IMR-90 (cell line): ENCODE measurements at regions not wholly inside any gene's neighbourhood (a gene's known extent, or its start where the extent isn't known, plus 50 kb on each side); places are given as distances from the start of the nearest gene placed in this dataset.
A peak's percentile ranks its signal among the peaks of the same experiment; 100 is the strongest.

Experiments used
- ATAC-seq: fragments of 200-7000 bp; cut with Tn5 transposase; 2 replicates; pipeline ENCODE4 v1.9.1; 2020; ENCODE audit warnings: low read depth, mild to moderate bottlenecking, moderate library complexity
- BruUV-seq: library from RNA; stranded (reverse); fragments of 400-500 nt; replicated peaks from 2 replicates; lab custom pipeline; 2021; lab: Mats Ljungman, UMichigan
- CTCF ChIA-PET: fragments of 300-600 bp; formaldehyde crosslinking; extraction: SDS; loops from one replicate; lab custom pipeline; 2021; ENCODE audit warnings: antibody characterized with exemption; lab: Yijun Ruan, JAX
- POLR2A ChIA-PET: fragments of 300-600 bp; sonication (Branson Sonifier 250); formaldehyde crosslinking; loops from one replicate; lab custom pipeline; 2022; ENCODE audit warnings: antibody characterized with exemption; ENCODE audit not compliant: unreplicated experiment; lab: Charles Lee
- DNase-seq: peaks from one replicate; pipeline ENCODE4 v3.0.0; 2013
- H2AFZ ChIP-seq: replicated peaks from 2 replicates; pipeline ENCODE3; 2013; ENCODE audit warnings: low read length, mild to moderate bottlenecking; ENCODE audit not compliant: poor library complexity
- H2AK5ac ChIP-seq: 2 replicates; pipeline ENCODE4 v1.6.1; 2013; ENCODE audit warnings: low read depth, low read length, inconsistent platforms
- H2AK9ac ChIP-seq: replicated peaks from 2 replicates; pipeline ENCODE3; 2013; ENCODE audit warnings: mild to moderate bottlenecking, low read depth, low read length, moderate library complexity; ENCODE audit not compliant: poor library complexity
- H2BK120ac ChIP-seq: 2 replicates; pipeline ENCODE4 v1.6.1; 2013; ENCODE audit warnings: low read depth, low read length, inconsistent platforms
- H2BK15ac ChIP-seq: 3 replicates; pipeline ENCODE4 v1.6.1; 2013; ENCODE audit warnings: low read depth, low read length, inconsistent platforms
- H2BK20ac ChIP-seq: 2 replicates; pipeline ENCODE4 v1.6.1; 2013; ENCODE audit warnings: low read depth, mild to moderate bottlenecking, inconsistent platforms, low read length, moderate library complexity
- H2BK5ac ChIP-seq: 2 replicates; pipeline ENCODE4 v1.6.1; 2013; ENCODE audit warnings: mild to moderate bottlenecking, low read depth, low read length, inconsistent platforms; ENCODE audit not compliant: poor library complexity, severe bottlenecking
- H3K14ac ChIP-seq: replicated peaks from 2 replicates; pipeline ENCODE4 v1.6.1; 2013; ENCODE audit warnings: low read depth, low read length, inconsistent platforms
- H3K18ac ChIP-seq: 2 replicates; pipeline ENCODE4 v1.6.1; 2013; ENCODE audit warnings: low read depth, low read length, control low read depth
- H3K23ac ChIP-seq: 2 replicates; pipeline ENCODE4 v1.6.1; 2013; ENCODE audit warnings: low read depth, low read length, inconsistent platforms
- H3K27ac ChIP-seq: 2 replicates; pipeline ENCODE4 v1.5.1; 2013; ENCODE audit warnings: mild to moderate bottlenecking, control low read depth, low read length; ENCODE audit not compliant: insufficient read depth
- H3K27me3 ChIP-seq: 2 replicates; pipeline ENCODE4 v1.6.1; 2013; ENCODE audit warnings: low read length; ENCODE audit not compliant: control insufficient read depth, insufficient read depth
- H3K36me3 ChIP-seq: 2 replicates; pipeline ENCODE4 v1.6.1; 2013; ENCODE audit warnings: low read length, mixed read lengths; ENCODE audit not compliant: control insufficient read depth, insufficient read depth
- H3K4ac ChIP-seq: 2 replicates; pipeline ENCODE4 v1.6.1; 2013; ENCODE audit warnings: low read depth, low read length, inconsistent platforms
- H3K4me1 ChIP-seq: 2 replicates; pipeline ENCODE4 v1.6.1; 2013; ENCODE audit warnings: low read length, mixed read lengths; ENCODE audit not compliant: control insufficient read depth, insufficient read depth
- H3K4me2 ChIP-seq: 2 replicates; pipeline ENCODE4 v1.6.1; 2013; ENCODE audit warnings: low read depth, mild to moderate bottlenecking, control low read depth, low read length, moderate library complexity
- H3K4me3 ChIP-seq: 2 replicates; pipeline ENCODE4 v1.5.1; 2013; ENCODE audit warnings: low read depth, mild to moderate bottlenecking, control low read depth, low read length, moderate library complexity; ENCODE audit not compliant: insufficient read depth
- H3K56ac ChIP-seq: 2 replicates; pipeline ENCODE4 v1.6.1; 2013; ENCODE audit warnings: low read length, inconsistent platforms; ENCODE audit not compliant: insufficient read depth; ENCODE audit errors: extremely low read depth
- H3K79me1 ChIP-seq, 2 experiments: 2 replicates each; pipeline ENCODE4 v1.6.1; 2013; ENCODE audit warnings: low read length in 2 of 2, inconsistent platforms in 1 of 2, low read depth in 1 of 2
- H3K9ac ChIP-seq: 2 replicates; pipeline ENCODE4 v1.6.1; 2013; ENCODE audit warnings: low read depth, low read length, control low read depth
- H3K9me1 ChIP-seq: 2 replicates; pipeline ENCODE4 v1.6.1; 2013; ENCODE audit warnings: low read length, inconsistent platforms; ENCODE audit not compliant: insufficient read depth
- H3K9me3 ChIP-seq: 2 replicates; pipeline ENCODE4 v1.6.1; 2013; ENCODE audit warnings: low read length; ENCODE audit not compliant: control insufficient read depth, insufficient read depth
- H4K20me1 ChIP-seq: 2 replicates; pipeline ENCODE4 v1.6.1; 2013; ENCODE audit warnings: low read length, inconsistent platforms; ENCODE audit not compliant: insufficient read depth
- H4K5ac ChIP-seq: 2 replicates; pipeline ENCODE4 v1.6.1; 2013; ENCODE audit warnings: mild to moderate bottlenecking, low read depth, low read length, control low read depth
- H4K8ac ChIP-seq, 2 experiments: 2 replicates each; pipeline ENCODE4 v1.6.1; 2013; ENCODE audit warnings: low read depth in 2 of 2, low read length in 2 of 2, control low read depth in 1 of 2, inconsistent platforms in 1 of 2
- H4K91ac ChIP-seq: 2 replicates; pipeline ENCODE4 v1.6.1; 2013; ENCODE audit warnings: low read depth, low read length, inconsistent platforms; ENCODE audit not compliant: insufficient read depth
- BHLHE40 ChIP-seq: fragments of 150-350 bp; IDR thresholded peaks from 2 replicates; pipeline ENCODE4 v1.6.1; 2016; ENCODE audit warnings: mild to moderate bottlenecking, low read depth, low read length
- CHD1 ChIP-seq: IDR thresholded peaks from 2 replicates; pipeline ENCODE4 v1.6.1; 2012; ENCODE audit warnings: low read depth, low read length, improper control_type of control experiment
- ELK1 ChIP-seq: fragments of 150-350 bp; IDR thresholded peaks from 2 replicates; pipeline ENCODE4 v1.6.1; 2016; ENCODE audit warnings: low read depth, mild to moderate bottlenecking, low read length, moderate library complexity, borderline replicate concordance
- FOS ChIP-seq: fragments of 150-350 bp; IDR thresholded peaks from 2 replicates; pipeline ENCODE4 v1.6.1; 2016; ENCODE audit warnings: low read depth, low read length
- MAFK ChIP-seq: IDR thresholded peaks from 2 replicates; pipeline ENCODE4 v1.6.1; 2012; ENCODE audit warnings: low read depth, low read length, improper control_type of control experiment
- RAD21 ChIP-seq: IDR thresholded peaks from 2 replicates; pipeline ENCODE4 v1.6.1; 2012; ENCODE audit warnings: low read length, improper control_type of control experiment
- WGBS, 2 experiments: methylation state at CpG; one replicate each; pipeline versions ENCODE4 v1.1.5 to v1.1.7; 2013; ENCODE audit warnings: missing lambda C conversion rate in 2 of 2; ENCODE audit not compliant: insufficient read length in 1 of 2; ENCODE audit errors: extremely low coverage in 2 of 2; 5-methylcytosine and 5-hydroxymethylcytosine counted together
- dilution Hi-C: fragments of 300-500 bp; cut with HindIII; formaldehyde crosslinking; loops from one replicate; pipeline ENCODE4 v1.14.3; 2018; ENCODE audit warnings: low sequenced_read_pairs; ENCODE audit not compliant: unreplicated experiment
- in situ Hi-C: fragments of 300-500 bp; cut with MboI; formaldehyde crosslinking; loops from 3 replicates; pipeline ENCODE4 v1.14.3; 2019; ENCODE audit warnings: low sequenced_read_pairs, inconsistent platforms, mixed read lengths
- intact Hi-C: fragments of 100-400 bp; cut with micrococcal nuclease; formaldehyde crosslinking; loops from 2 replicates; pipeline ENCODE4 v1.10.0; 2022
- TF ChIP-seq, protein P1 (sequence below): conservative IDR thresholded peaks from 2 replicates; pipeline ENCODE4 v1.5.1; 2012; ENCODE audit warnings: mild to moderate bottlenecking, low read depth, low read length, improper control_type of control experiment

DNA sequence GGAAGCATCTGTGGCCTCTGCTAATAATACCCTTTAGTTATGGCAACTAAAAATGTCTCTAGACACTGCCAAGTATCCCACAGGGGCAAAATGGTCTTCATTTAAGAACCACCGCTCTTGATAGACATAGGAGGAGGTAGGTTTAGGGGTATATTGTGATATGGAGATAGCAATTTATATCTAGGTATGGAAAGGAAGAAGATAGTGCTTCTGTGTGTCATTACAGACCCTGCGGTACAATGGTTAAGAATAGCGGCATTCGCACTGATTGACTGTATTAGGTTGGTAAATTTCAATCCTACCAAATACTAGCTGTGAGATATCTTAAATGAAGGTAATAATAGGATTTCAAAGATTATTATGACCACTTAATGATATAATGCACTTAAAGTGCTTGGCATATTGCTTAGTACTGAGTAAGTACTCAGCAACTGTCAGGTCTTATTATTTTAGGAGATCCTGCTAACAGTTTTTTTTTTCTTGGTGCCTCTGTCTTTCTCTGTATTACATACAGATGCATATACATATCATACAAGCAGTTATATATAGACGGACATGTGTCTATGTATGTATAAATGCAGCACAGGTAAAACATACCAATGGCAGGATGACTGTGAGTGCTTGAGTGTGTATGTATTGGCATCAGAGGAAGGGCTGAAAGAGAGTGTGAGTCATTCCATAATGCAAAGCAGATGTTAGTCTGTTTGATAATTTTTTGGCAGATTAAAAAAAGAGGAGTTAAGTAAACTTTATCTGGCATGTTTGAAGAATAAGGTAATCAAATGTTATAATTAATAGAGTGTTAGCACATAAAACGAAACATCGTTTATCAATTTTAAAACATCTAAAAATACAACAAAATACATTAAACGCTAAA, 50.0 kb upstream of the ITGB8 start:
- Histone ChIP-seq H2BK20ac (0 out of 2 replicates have a peak overlapping the region, but pooled peaks have one; percentile 3), H2AK9ac (no peak overlapping the region), H2AK5ac (no peak overlapping the region), H3K27me3 (no peaks in the 10 kb centered on the region), H3K4me2 (no peak overlapping the region), H4K5ac (no peak overlapping the region), H3K23ac (no peak overlapping the region), H2BK120ac (peak overlapping the region; percentile 9), H3K18ac (no peak overlapping the region), H2AFZ (no peak overlapping the region), H3K9ac (no peak overlapping the region), H3K56ac (no peak overlapping the region), H3K36me3 (no peaks in the 10 kb centered on the region), H2BK5ac (no peak overlapping the region), H3K4me1 (no peaks in the 10 kb centered on the region), H3K14ac (no peak overlapping the region), H3K79me1 (no peaks in the 10 kb centered on the region), H4K20me1 (no peaks in the 10 kb centered on the region), H4K8ac (0 out of 4 replicates have a peak overlapping the region, but pooled peaks of 1 of the 2 experiments have one; percentile 47), H2BK15ac (no peak overlapping the region), H3K9me1 (no peaks in the 10 kb centered on the region), H3K4ac (peak overlapping the region; percentile 7; the same call in 1 of the 2 replicates), H3K4me3 (no peak overlapping the region), H4K91ac (0 out of 2 replicates have a peak overlapping the region, but pooled peaks have one; percentile 4), H3K9me3 (no peaks in the 10 kb centered on the region), H3K27ac (no peak overlapping the region)
- dilution Hi-C loops (no loop called here), in situ Hi-C loops (no loop called here), intact Hi-C loops (no loop called here)
- CTCF ChIA-PET, result no interaction called here
- POLR2A ChIA-PET, result no interaction called here
- peak; percentile 88 for DNase-seq
- TF ChIP-seq BHLHE40 (no peak), CHD1 (no peak), ELK1 (no peak), RAD21 (no peak), FOS (peak; percentile 80), MAFK (no peak)
- TF ChIP-seq, protein P1, sequence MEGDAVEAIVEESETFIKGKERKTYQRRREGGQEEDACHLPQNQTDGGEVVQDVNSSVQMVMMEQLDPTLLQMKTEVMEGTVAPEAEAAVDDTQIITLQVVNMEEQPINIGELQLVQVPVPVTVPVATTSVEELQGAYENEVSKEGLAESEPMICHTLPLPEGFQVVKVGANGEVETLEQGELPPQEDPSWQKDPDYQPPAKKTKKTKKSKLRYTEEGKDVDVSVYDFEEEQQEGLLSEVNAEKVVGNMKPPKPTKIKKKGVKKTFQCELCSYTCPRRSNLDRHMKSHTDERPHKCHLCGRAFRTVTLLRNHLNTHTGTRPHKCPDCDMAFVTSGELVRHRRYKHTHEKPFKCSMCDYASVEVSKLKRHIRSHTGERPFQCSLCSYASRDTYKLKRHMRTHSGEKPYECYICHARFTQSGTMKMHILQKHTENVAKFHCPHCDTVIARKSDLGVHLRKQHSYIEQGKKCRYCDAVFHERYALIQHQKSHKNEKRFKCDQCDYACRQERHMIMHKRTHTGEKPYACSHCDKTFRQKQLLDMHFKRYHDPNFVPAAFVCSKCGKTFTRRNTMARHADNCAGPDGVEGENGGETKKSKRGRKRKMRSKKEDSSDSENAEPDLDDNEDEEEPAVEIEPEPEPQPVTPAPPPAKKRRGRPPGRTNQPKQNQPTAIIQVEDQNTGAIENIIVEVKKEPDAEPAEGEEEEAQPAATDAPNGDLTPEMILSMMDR, result no peak
- no TSS peak for BruUV-seq
- WGBS, 2 experiments, result 100% methylated on average over 1 of the region's 8 CpGs; no CpG with 5 or more reads in 1 of the 2 experiments
- ATAC-seq, result peak; percentile 64
